ENCODE measurements at regions not wholly inside any gene's neighbourhood (a gene's known extent, or its start where the extent isn't known, plus 50 kb on each side); places are given as distances from the start of the nearest gene placed in this dataset.

GRCh38 chr11:122600290-122600689 is 55.2 kb upstream of the UBASH3B start:
- Histone ChIP-seq H3K4me1 (ENCODE audit: control insufficient read depth in 1 of 2, insufficient read depth in 2 of 2, low read length in 2 of 2) (0 out of 4 replicates have a peak, but pooled peaks cover 0 to 4% of the 10 kb centered on the region in 2 experiments), H3K9ac (ENCODE audit: low read length) (no peak overlapping the region), H3K27me3 (ENCODE audit: insufficient read depth, low read length) (no peaks in the 10 kb centered on the region), H3K27ac (ENCODE audit: low read depth, low read length) (no peak overlapping the region), H3K36me3 (ENCODE audit: control insufficient read depth in 1 of 2, insufficient read depth in 2 of 2, low read length in 2 of 2) (no peaks in the 10 kb centered on the region), H3K4me3 (replicated peaks in 1 of 2; ENCODE audit: low read depth in 1 of 2, low read length in 2 of 2) (no peak overlapping the region), H3K79me2 (ENCODE audit: insufficient read depth, low read length) (no peaks in the 10 kb centered on the region), H3K9me2 (ENCODE audit: insufficient read depth) (no peaks in the 10 kb centered on the region), H4K20me1 (ENCODE audit: insufficient read depth) (no peaks in the 10 kb centered on the region), H3K4me2 (ENCODE audit: low read length) (no peak overlapping the region), H3K9me3 (ENCODE audit: control insufficient read depth in 1 of 2, insufficient read depth in 1 of 2, low read depth in 1 of 2, low read length in 2 of 2) (no peaks in the 10 kb centered on the region), H2AFZ (ENCODE audit: low read depth, low read length, poor library complexity, severe bottlenecking) (no peak overlapping the region)
- TF ChIP-seq EGR1 (IDR thresholded peaks at IDR 0.05; ENCODE audit: low read depth) (no peak), ZFX (IDR thresholded peaks at IDR 0.05) (no peak), POLR2AphosphoS5 (IDR thresholded peaks at IDR 0.05; ENCODE audit: low read depth, low read length) (no peak), CBX3 (IDR thresholded peaks at IDR 0.05; ENCODE audit: low read depth) (no peak), CEBPB (IDR thresholded peaks at IDR 0.05; ENCODE audit: low read depth) (no peak), ATF3 (IDR thresholded peaks at IDR 0.05) (no peak), SP1 (IDR thresholded peaks at IDR 0.05; ENCODE audit: low read depth) (no peak), FOSL1 (IDR thresholded peaks at IDR 0.05; ENCODE audit: low read depth) (no peak)
- no TSS peak for BruUV-seq (replicated peaks)
- intact Hi-C loops (cut with micrococcal nuclease): no loop called here
- ChIA-PET CTCF (no interaction called here), RAD21 (ENCODE audit: low non-redundant PET in 1 of 2, low total read pairs in 2 of 2, uncharacterized antibody in 2 of 2, unreplicated experiment in 2 of 2) (no interaction called here), POLR2A (interaction anchor here (0.7 kb wide), 1 partner anchor 1441 kb away, joined by 3 read pairs; no protein-coding TSS in a partner anchor)
- DNase-seq (ENCODE audit: low read depth, low spot score) (no peak), ATAC-seq (no peak)

GRCh38 chr11:122599434-122599833 is 56.1 kb upstream of the UBASH3B start:
- H3K36me3 ChIP-seq (ENCODE audit: control insufficient read depth in 1 of 2, insufficient read depth in 2 of 2, low read length in 2 of 2): no peaks in the 10 kb centered on the region
- no peaks in the 10 kb centered on the region for H3K27me3 ChIP-seq (ENCODE audit: insufficient read depth, low read length)
- RAD21 ChIA-PET (ENCODE audit: low non-redundant PET in 1 of 2, low total read pairs in 2 of 2, uncharacterized antibody in 2 of 2, unreplicated experiment in 2 of 2): no interaction called here
- H3K9me3 ChIP-seq (ENCODE audit: control insufficient read depth in 1 of 2, insufficient read depth in 1 of 2, low read depth in 1 of 2, low read length in 2 of 2): no peaks in the 10 kb centered on the region
- no peaks in the 10 kb centered on the region for H3K79me2 ChIP-seq (ENCODE audit: insufficient read depth, low read length)
- no peak for TF ChIP-seq YY1 (IDR thresholded peaks at IDR 0.05; ENCODE audit: extremely low read depth, insufficient replicate concordance, low read depth, low read length)
- TF ChIP-seq ZBTB33 (IDR thresholded peaks at IDR 0.05; ENCODE audit: extremely low read depth, insufficient replicate concordance, low read length): no peak
- no peak for TF ChIP-seq EZH2 (IDR thresholded peaks at IDR 0.05)
- TF ChIP-seq JUND (IDR thresholded peaks at IDR 0.05): no peak
- TF ChIP-seq EGR1 (IDR thresholded peaks at IDR 0.05; ENCODE audit: low read depth): no peak
- no peak for TF ChIP-seq CBX3 (IDR thresholded peaks at IDR 0.05; ENCODE audit: low read depth)
- TF ChIP-seq POLR2A (IDR thresholded peaks at IDR 0.05; ENCODE audit: borderline replicate concordance, extremely low read depth, insufficient read depth, insufficient read length): no peak
- TF ChIP-seq ELF1 (IDR thresholded peaks at IDR 0.05; ENCODE audit: borderline replicate concordance, low read depth): no peak
- no peak for TF ChIP-seq ATF3 (IDR thresholded peaks at IDR 0.05)
- TF ChIP-seq POLR2AphosphoS5 (IDR thresholded peaks at IDR 0.05; ENCODE audit: low read depth, low read length): no peak
- no peak for TF ChIP-seq ZFX (IDR thresholded peaks at IDR 0.05)
- no peak for TF ChIP-seq MAX (IDR thresholded peaks at IDR 0.05)
- no peak for TF ChIP-seq TCF7L2 (IDR thresholded peaks at IDR 0.05; ENCODE audit: borderline replicate concordance, extremely low read depth, insufficient read depth, insufficient read length)
- no peak for TF ChIP-seq CEBPB (IDR thresholded peaks at IDR 0.05; ENCODE audit: low read depth)
- no peak overlapping the region for H2AFZ ChIP-seq (ENCODE audit: low read depth, low read length, poor library complexity, severe bottlenecking)
- no peaks in the 10 kb centered on the region for H3K9me2 ChIP-seq (ENCODE audit: insufficient read depth)
- POLR2A ChIA-PET: no interaction called here
- DNase-seq (ENCODE audit: low read depth, low spot score) (no peak), ATAC-seq (no peak)
- 0 out of 4 replicates have a peak, but pooled peaks cover 0 to 4% of the 10 kb centered on the region in 2 experiments for H3K4me1 ChIP-seq (ENCODE audit: control insufficient read depth in 1 of 2, insufficient read depth in 2 of 2, low read length in 2 of 2)
- no peak overlapping the region for H3K4me3 ChIP-seq (replicated peaks in 1 of 2; ENCODE audit: low read depth in 1 of 2, low read length in 2 of 2)
- CTCF ChIA-PET: no interaction called here
- no peak overlapping the region for H3K4me2 ChIP-seq (ENCODE audit: low read length)
- no peak overlapping the region for H3K9ac ChIP-seq (ENCODE audit: low read length)
- intact Hi-C loops (cut with micrococcal nuclease): no loop called here
- no peaks in the 10 kb centered on the region for H4K20me1 ChIP-seq (ENCODE audit: insufficient read depth)
- H3K27ac ChIP-seq (ENCODE audit: low read depth, low read length): no peak overlapping the region
- no TSS peak for BruUV-seq (replicated peaks)

All from HCT116 (cell line).